Smooth muscle cell (in vitro differentiated cells): ENCODE measurements at regions not wholly inside any gene's neighbourhood (a gene's known extent, or its start where the extent isn't known, plus 50 kb on each side); places are given as distances from the start of the nearest gene placed in this dataset.

Source experiments
- DNase-seq: peaks from one replicate; lab custom pipeline; 2025; ENCODE audit not compliant: unreplicated experiment; lab: John Stamatoyannopoulos, UW
- H2AFZ ChIP-seq: fragments of 200-600 bp; sonication (generic); 2 replicates; pipeline ENCODE4 v1.6.0; 2016; ENCODE audit warnings: antibody characterized with exemption, low read depth, mild to moderate bottlenecking
- H3F3A ChIP-seq: fragments of 200-600 bp; sonication (generic); 2 replicates; pipeline ENCODE4 v1.6.0; 2017; ENCODE audit warnings: antibody characterized with exemption, low read depth
- H3K27ac ChIP-seq: fragments of 200-600 bp; sonication (generic); 2 replicates; pipeline ENCODE4 v1.5.1; 2016; ENCODE audit warnings: low read depth, mild to moderate bottlenecking
- H3K27me3 ChIP-seq: fragments of 200-600 bp; sonication (generic); 2 replicates; pipeline ENCODE4 v1.6.1; 2016; ENCODE audit warnings: low read depth, mild to moderate bottlenecking
- H3K36me3 ChIP-seq: fragments of 200-600 bp; sonication (generic); 2 replicates; pipeline ENCODE4 v1.5.1; 2016; ENCODE audit warnings: low read depth
- H3K4me1 ChIP-seq: fragments of 200-600 bp; sonication (generic); 2 replicates; pipeline ENCODE4 v1.5.1; 2016; ENCODE audit warnings: low read depth
- H3K4me2 ChIP-seq: fragments of 200-600 bp; sonication (generic); 2 replicates; pipeline ENCODE4 v1.6.0; 2016; ENCODE audit warnings: mild to moderate bottlenecking
- H3K4me3 ChIP-seq: fragments of 200-600 bp; sonication (generic); 2 replicates; pipeline ENCODE4 v1.5.1; 2016; ENCODE audit warnings: mild to moderate bottlenecking
- H3K79me2 ChIP-seq: fragments of 200-600 bp; sonication (generic); 2 replicates; pipeline ENCODE4 v1.6.0; 2016; ENCODE audit warnings: low read depth, mild to moderate bottlenecking
- H3K9ac ChIP-seq: fragments of 200-600 bp; sonication (generic); 2 replicates; pipeline ENCODE4 v1.6.0; 2016; ENCODE audit warnings: low read depth
- H3K9me3 ChIP-seq: fragments of 200-600 bp; sonication (generic); replicated peaks from 2 replicates; pipeline ENCODE4 v1.5.1; 2016; ENCODE audit warnings: low read depth
- H4K20me1 ChIP-seq: fragments of 200-600 bp; sonication (generic); 2 replicates; pipeline ENCODE4 v1.6.0; 2016; ENCODE audit warnings: low read depth
- CTCF ChIP-seq: fragments of 200-600 bp; sonication (generic); IDR thresholded peaks from 2 replicates; pipeline ENCODE4 v1.5.1; 2017; ENCODE audit warnings: borderline replicate concordance, mild to moderate bottlenecking, antibody characterized with exemption; ENCODE audit not compliant: insufficient read depth, poor library complexity, severe bottlenecking
- WGBS: methylation state at CpG from one replicate; pipeline ENCODE4 v1.1.7; 2016; ENCODE audit warnings: low lambda C conversion rate; 5-methylcytosine and 5-hydroxymethylcytosine counted together

GRCh38 chr18:67081482-67082211 is 434.9 kb downstream of the DSEL start:
- Histone ChIP-seq H3K9me3 (no peaks in the 10 kb centered on the region), H3K4me2 (no peak overlapping the region), H3K4me3 (no peak overlapping the region), H2AFZ (no peak overlapping the region), H3F3A (no peaks in the 10 kb centered on the region), H3K79me2 (no peaks in the 10 kb centered on the region), H3K27me3 (no peaks in the 10 kb centered on the region), H3K36me3 (no peaks in the 10 kb centered on the region), H4K20me1 (no peaks in the 10 kb centered on the region), H3K9ac (no peak overlapping the region), H3K27ac (no peak overlapping the region), H3K4me1 (no peaks in the 10 kb centered on the region)
- 85% methylated on average over 3 of the region's 3 CpGs for WGBS
- no peak for DNase-seq
- no peak for TF ChIP-seq CTCF

- H3K79me2 ChIP-seq: no peaks in the 10 kb centered on the region
- H3K4me1 ChIP-seq: no peaks in the 10 kb centered on the region
- no peaks in the 10 kb centered on the region for H3F3A ChIP-seq
- H3K9me3 ChIP-seq: no peaks in the 10 kb centered on the region
- no peak overlapping the region for H2AFZ ChIP-seq
- H3K27me3 ChIP-seq: no peaks in the 10 kb centered on the region
- no peaks in the 10 kb centered on the region for H4K20me1 ChIP-seq
- H3K36me3 ChIP-seq: no peaks in the 10 kb centered on the region
- no peak for TF ChIP-seq CTCF
- no peak overlapping the region for H3K4me2 ChIP-seq
- WGBS: 87% methylated on average over 5 of the region's 5 CpGs
- no peak overlapping the region for H3K9ac ChIP-seq
- H3K4me3 ChIP-seq: no peak overlapping the region
- no peak overlapping the region for H3K27ac ChIP-seq
- no peak for DNase-seq
Measured at GRCh38 chr18:67080601-67081000, 435.9 kb downstream of the DSEL start.

DNA sequence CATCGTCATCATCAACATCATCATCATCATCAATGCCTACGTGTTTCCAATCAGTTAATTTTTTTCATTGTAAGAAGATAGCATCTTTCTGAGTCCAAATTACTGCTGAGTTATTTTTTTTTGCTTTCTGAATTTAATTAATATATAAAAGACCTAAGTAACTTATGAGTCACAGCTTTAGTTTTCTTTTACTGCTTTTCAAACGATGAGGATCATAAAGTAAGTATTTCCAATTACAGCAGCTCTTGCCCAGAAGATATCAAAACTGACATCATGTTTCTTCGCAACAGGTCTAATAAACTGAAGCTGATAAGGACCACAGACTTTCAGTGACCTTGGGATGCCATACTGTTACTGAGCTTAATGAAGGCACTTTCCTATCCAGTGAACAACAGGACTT is 442.2 kb downstream of the DSEL start:
- H3F3A ChIP-seq: no peaks in the 10 kb centered on the region
- no peaks in the 10 kb centered on the region for H3K36me3 ChIP-seq
- H3K79me2 ChIP-seq: no peaks in the 10 kb centered on the region
- no peak overlapping the region for H3K9ac ChIP-seq
- H3K9me3 ChIP-seq: no peaks in the 10 kb centered on the region
- no peak overlapping the region for H3K27ac ChIP-seq
- no peak for DNase-seq
- H2AFZ ChIP-seq: no peak overlapping the region
- H3K4me3 ChIP-seq: no peak overlapping the region
- 77% methylated on average over 4 of the region's 4 CpGs for WGBS
- TF ChIP-seq CTCF: no peak
- H3K27me3 ChIP-seq: no peaks in the 10 kb centered on the region
- H3K4me1 ChIP-seq: no peaks in the 10 kb centered on the region
- H3K4me2 ChIP-seq: no peak overlapping the region
- no peaks in the 10 kb centered on the region for H4K20me1 ChIP-seq

DNA sequence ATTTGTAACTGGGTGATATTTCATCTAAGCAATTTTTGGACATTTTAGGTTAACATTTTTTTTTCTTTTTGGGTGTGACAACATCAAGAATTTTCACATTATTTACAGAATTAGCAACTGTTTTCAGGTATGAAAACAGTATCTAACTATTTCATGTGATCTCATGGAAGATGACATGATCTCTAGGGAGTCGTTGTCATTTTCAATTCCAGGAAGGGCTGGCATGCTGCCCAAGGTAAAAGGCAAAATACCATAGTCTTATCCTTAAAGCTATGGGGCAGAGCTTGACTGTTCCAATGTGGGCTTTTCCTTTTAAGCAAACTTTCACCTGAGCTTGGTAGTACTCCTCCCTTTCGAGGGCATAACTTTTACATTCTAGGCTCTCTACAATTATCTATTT is 443.7 kb downstream of the DSEL start:
- no peaks in the 10 kb centered on the region for H3K36me3 ChIP-seq

More for the DNA sequence above, 443.7 kb downstream of the DSEL start:
- no peak overlapping the region for H3K4me3 ChIP-seq
- no peaks in the 10 kb centered on the region for H3K27me3 ChIP-seq
- H3K9ac ChIP-seq: no peak overlapping the region
- no peak overlapping the region for H3K27ac ChIP-seq
- H3K4me1 ChIP-seq: no peaks in the 10 kb centered on the region
- no peaks in the 10 kb centered on the region for H3K9me3 ChIP-seq
- 82% methylated on average over 2 of the region's 2 CpGs for WGBS
- no peak for TF ChIP-seq CTCF
- no peaks in the 10 kb centered on the region for H3F3A ChIP-seq
- H4K20me1 ChIP-seq: no peaks in the 10 kb centered on the region
- no peak overlapping the region for H3K4me2 ChIP-seq
- no peak for DNase-seq
- H2AFZ ChIP-seq: no peak overlapping the region
- no peaks in the 10 kb centered on the region for H3K79me2 ChIP-seq
